ENCODE measurements at regions not wholly inside any gene's neighbourhood (a gene's known extent, or its start where the extent isn't known, plus 50 kb on each side); places are given as distances from the start of the nearest gene placed in this dataset.
"Not testable (repeated sequence)": the region's sequence is repeated elsewhere in the genome, so short reads cannot be mapped to it uniquely, and the experiment has no call there.

GRCh38 chr4:9110700-9111099 is 59.5 kb upstream of the FAM90A26 start:
- DNase-seq: not testable (repeated sequence)

- not testable (repeated sequence) for DNase-seq
Observed at GRCh38 chr4:9103148-9103524, 67.1 kb upstream of the FAM90A26 start.

- DNase-seq: not testable (repeated sequence)
Observed at GRCh38 chr4:9102471-9103147, 67.6 kb upstream of the FAM90A26 start.

- not testable (repeated sequence) for DNase-seq
Observed at GRCh38 chr4:9096330-9096729, 73.9 kb upstream of the FAM90A26 start.

- not testable (repeated sequence) for DNase-seq
Observed at GRCh38 chr4:9078796-9079195, 91.4 kb upstream of the FAM90A26 start.

- not testable (repeated sequence) for DNase-seq
Observed at GRCh38 chr4:9076974-9077373, 93.2 kb upstream of the FAM90A26 start.

GRCh38 chr4:9076486-9076885 is 93.7 kb upstream of the FAM90A26 start:
- DNase-seq: not testable (repeated sequence)

GRCh38 chr4:9073371-9073770 is 96.8 kb upstream of the FAM90A26 start:
- not testable (repeated sequence) for DNase-seq

- DNase-seq: not testable (repeated sequence)
Observed at GRCh38 chr4:9072521-9073220, 97.5 kb upstream of the FAM90A26 start.

GRCh38 chr4:9067923-9068322 is 102.3 kb upstream of the FAM90A26 start:
- not testable (repeated sequence) for DNase-seq

GRCh38 chr4:9063612-9064011 is 106.6 kb upstream of the FAM90A26 start:
- DNase-seq: not testable (repeated sequence)

GRCh38 chr4:9024866-9025265 is 145.3 kb upstream of the FAM90A26 start:
- not testable (repeated sequence) for DNase-seq

GRCh38 chr4:9009792-9010191 is 138.2 kb upstream of the HMX1 start:
- DNase-seq: not testable (repeated sequence)

- not testable (repeated sequence) for DNase-seq
Observed at GRCh38 chr4:9008407-9008806, 136.8 kb upstream of the HMX1 start.

- peak; percentile 60 for DNase-seq
Observed at GRCh38 chr4:9001153-9001552, 129.5 kb upstream of the HMX1 start.

GRCh38 chr4:9000505-9001001 is 128.9 kb upstream of the HMX1 start:
- peak; percentile 80 for DNase-seq

- not testable (repeated sequence) for DNase-seq
Observed at GRCh38 chr4:8992981-8993380, 121.3 kb upstream of the HMX1 start.

GRCh38 chr4:8991449-8991848 is 119.8 kb upstream of the HMX1 start:
- not testable (repeated sequence) for DNase-seq

- DNase-seq: not testable (repeated sequence)
Observed at GRCh38 chr4:8990341-8990740, 118.7 kb upstream of the HMX1 start.

GRCh38 chr4:8985786-8986185 is 114.1 kb upstream of the HMX1 start:
- DNase-seq: not testable (repeated sequence)

- not testable (repeated sequence) for DNase-seq
Observed at GRCh38 chr4:8984641-8985040, 113.0 kb upstream of the HMX1 start.

- not testable (repeated sequence) for DNase-seq
Observed at GRCh38 chr4:8983921-8984320, 112.3 kb upstream of the HMX1 start.

- not testable (repeated sequence) for DNase-seq
Observed at GRCh38 chr4:8976466-8977128, 105.0 kb upstream of the HMX1 start.

GRCh38 chr4:8972635-8973034 is 101.0 kb upstream of the HMX1 start:
- DNase-seq: not testable (repeated sequence)
